ENCODE measurements at regions not wholly inside any gene's neighbourhood (a gene's known extent, or its start where the extent isn't known, plus 50 kb on each side); places are given as distances from the start of the nearest gene placed in this dataset.

GRCh38 chr9:80804873-80805272 lies 884.5 kb downstream of the TLE1 start:
- Histone ChIP-seq H3K4me1 (no peaks in the 10 kb centered on the region), H3K27ac (no peak overlapping the region), H3K4me3 (no peak overlapping the region), H3K9me3 (no peaks in the 10 kb centered on the region), H3K27me3 (no peaks in the 10 kb centered on the region), H3K36me3 (no peaks in the 10 kb centered on the region)
- intact Hi-C loops (cut with DNase I; ENCODE audit: low total_unique reads) (no loop called here), in situ Hi-C loops (cut with MboI; ENCODE audit: low sequenced_read_pairs in 4 of 4) (no loop called here)
- ATAC-seq = no peak
- TF ChIP-seq, protein P1, sequence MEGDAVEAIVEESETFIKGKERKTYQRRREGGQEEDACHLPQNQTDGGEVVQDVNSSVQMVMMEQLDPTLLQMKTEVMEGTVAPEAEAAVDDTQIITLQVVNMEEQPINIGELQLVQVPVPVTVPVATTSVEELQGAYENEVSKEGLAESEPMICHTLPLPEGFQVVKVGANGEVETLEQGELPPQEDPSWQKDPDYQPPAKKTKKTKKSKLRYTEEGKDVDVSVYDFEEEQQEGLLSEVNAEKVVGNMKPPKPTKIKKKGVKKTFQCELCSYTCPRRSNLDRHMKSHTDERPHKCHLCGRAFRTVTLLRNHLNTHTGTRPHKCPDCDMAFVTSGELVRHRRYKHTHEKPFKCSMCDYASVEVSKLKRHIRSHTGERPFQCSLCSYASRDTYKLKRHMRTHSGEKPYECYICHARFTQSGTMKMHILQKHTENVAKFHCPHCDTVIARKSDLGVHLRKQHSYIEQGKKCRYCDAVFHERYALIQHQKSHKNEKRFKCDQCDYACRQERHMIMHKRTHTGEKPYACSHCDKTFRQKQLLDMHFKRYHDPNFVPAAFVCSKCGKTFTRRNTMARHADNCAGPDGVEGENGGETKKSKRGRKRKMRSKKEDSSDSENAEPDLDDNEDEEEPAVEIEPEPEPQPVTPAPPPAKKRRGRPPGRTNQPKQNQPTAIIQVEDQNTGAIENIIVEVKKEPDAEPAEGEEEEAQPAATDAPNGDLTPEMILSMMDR (IDR thresholded peaks at IDR 0.05 in 4 of 5, conservative IDR thresholded peaks at IDR 0.05 in 1 of 5) = no peak
- TF ChIP-seq POLR2A (IDR thresholded peaks at IDR 0.05) = no peak
- no peak for DNase-seq

DNA sequence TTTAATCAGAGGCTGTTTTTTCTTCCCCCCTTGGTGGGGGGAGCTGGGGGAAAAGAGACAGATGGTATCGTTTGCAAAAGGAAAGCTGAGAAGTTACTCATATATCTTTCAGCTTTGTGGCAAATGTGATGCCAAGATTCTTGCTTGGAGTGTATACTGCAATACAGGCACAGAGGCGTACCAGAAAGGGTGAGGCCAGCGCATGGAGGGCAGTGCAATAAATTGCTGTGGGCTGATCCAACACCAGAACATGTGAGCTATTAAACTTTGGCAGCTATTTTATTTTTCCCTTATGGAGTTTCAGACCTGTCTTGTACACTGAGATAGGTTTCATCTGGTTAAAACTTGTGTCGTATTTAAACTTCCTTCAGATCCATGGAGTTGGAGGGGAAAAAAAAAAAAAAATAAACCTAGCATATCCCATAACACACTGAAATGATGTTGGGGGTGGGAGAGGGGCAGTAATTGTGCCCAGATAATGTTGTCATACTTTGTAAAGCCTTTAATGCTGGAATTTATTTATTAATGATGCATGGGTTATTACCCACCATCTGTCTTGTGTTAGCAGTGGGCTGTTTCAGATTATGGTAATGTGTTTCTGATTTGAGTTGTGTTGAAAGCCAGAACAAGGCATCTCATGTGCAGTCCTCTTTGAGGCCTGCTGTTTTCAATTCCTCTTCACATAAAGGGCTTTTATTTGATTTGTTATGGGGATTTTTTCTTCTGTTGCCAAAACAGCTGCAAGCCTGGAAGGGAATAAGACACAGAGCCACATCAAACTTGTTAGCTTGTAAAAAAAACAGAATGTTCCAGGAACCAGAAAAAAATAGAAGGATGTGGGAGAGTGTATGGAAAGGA lies 891.3 kb downstream of the TLE1 start:
- ATAC-seq = peak; percentile 33 to 63
- H3K9me3 ChIP-seq = no peaks in the 10 kb centered on the region
- no peak for DNase-seq
- peak overlapping the region in 1 of 4 donors; percentile 46 for H3K27ac ChIP-seq
- no peaks in the 10 kb centered on the region for H3K27me3 ChIP-seq
- in situ Hi-C loops (cut with MboI; ENCODE audit: low sequenced_read_pairs in 4 of 4) = no loop called here
- no peak overlapping the region for H3K4me3 ChIP-seq
- TF ChIP-seq, protein P1 (IDR thresholded peaks at IDR 0.05 in 4 of 5, conservative IDR thresholded peaks at IDR 0.05 in 1 of 5) = no peak
- TF ChIP-seq POLR2A (IDR thresholded peaks at IDR 0.05) = no peak
- H3K36me3 ChIP-seq = no peaks in the 10 kb centered on the region
- peaks cover 16 to 26% of the 10 kb centered on the region in 2 donors for H3K4me1 ChIP-seq
- intact Hi-C loops (cut with DNase I; ENCODE audit: low total_unique reads) = no loop called here

GRCh38 chr9:80797101-80797829 lies 892.1 kb downstream of the TLE1 start:
- in situ Hi-C loops (cut with MboI; ENCODE audit: low sequenced_read_pairs in 4 of 4) = no loop called here
- H3K27me3 ChIP-seq = no peaks in the 10 kb centered on the region
- no peak for TF ChIP-seq POLR2A (IDR thresholded peaks at IDR 0.05)
- TF ChIP-seq, protein P1 (IDR thresholded peaks at IDR 0.05 in 4 of 5, conservative IDR thresholded peaks at IDR 0.05 in 1 of 5) = no peak
- H3K27ac ChIP-seq = peak overlapping the region in 1 of 4 donors; percentile 42
- H3K4me1 ChIP-seq = peaks cover 16 to 26% of the 10 kb centered on the region in 2 donors
- H3K9me3 ChIP-seq = no peaks in the 10 kb centered on the region
- intact Hi-C loops (cut with DNase I; ENCODE audit: low total_unique reads) = no loop called here
- H3K4me3 ChIP-seq = no peak overlapping the region
- ATAC-seq (peak in 1 of 2 donors; percentile 44), DNase-seq (no peak)
- no peaks in the 10 kb centered on the region for H3K36me3 ChIP-seq

DNA sequence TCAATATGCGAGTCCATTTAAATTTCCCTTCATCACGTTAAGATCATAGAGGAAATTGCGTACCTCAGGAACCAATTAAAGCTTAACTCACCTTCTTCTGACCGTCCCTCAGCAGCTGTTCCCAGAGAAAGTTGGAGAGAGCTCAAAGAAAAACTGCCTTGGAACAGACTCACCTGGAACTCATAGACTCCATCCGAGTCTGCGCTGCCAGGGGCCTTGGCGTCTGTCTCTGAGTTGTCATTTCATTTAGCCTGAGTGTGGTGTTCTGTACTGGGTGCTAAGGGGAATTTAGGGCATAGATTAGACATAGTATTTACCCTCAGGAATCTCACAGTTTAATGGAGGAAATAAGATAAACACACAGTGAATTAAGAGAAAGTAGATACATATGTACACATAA lies 892.7 kb downstream of the TLE1 start:
- no peaks in the 10 kb centered on the region for H3K36me3 ChIP-seq
- in situ Hi-C loops (cut with MboI; ENCODE audit: low sequenced_read_pairs in 4 of 4) = no loop called here
- no peaks in the 10 kb centered on the region for H3K27me3 ChIP-seq
- no peak overlapping the region for H3K4me3 ChIP-seq
- no peak for ATAC-seq
- H3K27ac ChIP-seq = peak overlapping the region in 1 of 4 donors; percentile 42
- peaks cover 16 to 26% of the 10 kb centered on the region in 2 donors for H3K4me1 ChIP-seq
- intact Hi-C loops (cut with DNase I; ENCODE audit: low total_unique reads) = no loop called here
- no peak for DNase-seq
- H3K9me3 ChIP-seq = no peaks in the 10 kb centered on the region
- TF ChIP-seq, protein P1 (IDR thresholded peaks at IDR 0.05 in 4 of 5, conservative IDR thresholded peaks at IDR 0.05 in 1 of 5) = no peak
- no peak for TF ChIP-seq POLR2A (IDR thresholded peaks at IDR 0.05)
